ENCODE measurements at regions not wholly inside any gene's neighbourhood (a gene's known extent, or its start where the extent isn't known, plus 50 kb on each side); places are given as distances from the start of the nearest gene placed in this dataset.

GRCh38 chr2:79223539-79223938 lies 64.0 kb upstream of the REG3A start:
- Mint-ChIP-seq H3K27ac (no peak overlapping the region), H3K4me3 (no peak overlapping the region), H3K4me1 (ENCODE audit: low read depth) (no peaks in the 10 kb centered on the region), H3K36me3 (ENCODE audit: low read depth) (no peaks in the 10 kb centered on the region), H3K9me3 (peaks cover 1% of the 10 kb centered on the region), H3K27me3 (ENCODE audit: low read depth) (no peaks in the 10 kb centered on the region)
- DNase-seq, result no peak
- intact Hi-C loops (cut with micrococcal nuclease), result no loop called here
- CTCF ChIA-PET, result no interaction called here

GRCh38 chr2:79219383-79219988 lies 59.9 kb upstream of the REG3A start:
- peak; percentile 53 for DNase-seq
- no peaks in the 10 kb centered on the region for H3K36me3 Mint-ChIP-seq (ENCODE audit: low read depth)
- CTCF ChIA-PET, result no interaction called here
- H3K9me3 Mint-ChIP-seq, result peaks cover 2% of the 10 kb centered on the region
- no peak overlapping the region for H3K27ac Mint-ChIP-seq
- no peak overlapping the region for H3K4me3 Mint-ChIP-seq
- H3K27me3 Mint-ChIP-seq (ENCODE audit: low read depth), result no peaks in the 10 kb centered on the region
- no peaks in the 10 kb centered on the region for H3K4me1 Mint-ChIP-seq (ENCODE audit: low read depth)
- intact Hi-C loops (cut with micrococcal nuclease), result loop anchor here (1.0 kb wide), 1 partner anchor 178 kb away; no protein-coding TSS in a partner anchor

- Mint-ChIP-seq H3K4me1 (ENCODE audit: low read depth) (no peaks in the 10 kb centered on the region), H3K27me3 (ENCODE audit: low read depth) (no peaks in the 10 kb centered on the region), H3K27ac (no peak overlapping the region), H3K9me3 (no peaks in the 10 kb centered on the region), H3K4me3 (no peak overlapping the region), H3K36me3 (ENCODE audit: low read depth) (no peaks in the 10 kb centered on the region)
- CTCF ChIA-PET, result no interaction called here
- intact Hi-C loops (cut with micrococcal nuclease), result no loop called here
- no peak for DNase-seq
These were observed 50.8 kb upstream of the REG3A start for GRCh38 chr2:79210274-79210917.

Measured in activated naive CD4-positive, alpha-beta T cell treated with anti-CD3 and anti-CD28 coated beads for 36 hours (primary cell).